SK-N-MC (cell line): ENCODE measurements at regions not wholly inside any gene's neighbourhood (a gene's known extent, or its start where the extent isn't known, plus 50 kb on each side); places are given as distances from the start of the nearest gene placed in this dataset.

Source experiments
- EZH2 ChIP-seq: fragments of 200-600 bp; sonication (generic); IDR thresholded peaks from one replicate; pipeline ENCODE4 v1.6.1; 2017; ENCODE audit warnings: antibody characterized with exemption
- POLR2AphosphoS5 ChIP-seq: IDR thresholded peaks from 2 replicates; pipeline ENCODE4 v1.6.1; 2012; ENCODE audit warnings: mild to moderate bottlenecking, low read depth, low read length, borderline replicate concordance

DNA sequence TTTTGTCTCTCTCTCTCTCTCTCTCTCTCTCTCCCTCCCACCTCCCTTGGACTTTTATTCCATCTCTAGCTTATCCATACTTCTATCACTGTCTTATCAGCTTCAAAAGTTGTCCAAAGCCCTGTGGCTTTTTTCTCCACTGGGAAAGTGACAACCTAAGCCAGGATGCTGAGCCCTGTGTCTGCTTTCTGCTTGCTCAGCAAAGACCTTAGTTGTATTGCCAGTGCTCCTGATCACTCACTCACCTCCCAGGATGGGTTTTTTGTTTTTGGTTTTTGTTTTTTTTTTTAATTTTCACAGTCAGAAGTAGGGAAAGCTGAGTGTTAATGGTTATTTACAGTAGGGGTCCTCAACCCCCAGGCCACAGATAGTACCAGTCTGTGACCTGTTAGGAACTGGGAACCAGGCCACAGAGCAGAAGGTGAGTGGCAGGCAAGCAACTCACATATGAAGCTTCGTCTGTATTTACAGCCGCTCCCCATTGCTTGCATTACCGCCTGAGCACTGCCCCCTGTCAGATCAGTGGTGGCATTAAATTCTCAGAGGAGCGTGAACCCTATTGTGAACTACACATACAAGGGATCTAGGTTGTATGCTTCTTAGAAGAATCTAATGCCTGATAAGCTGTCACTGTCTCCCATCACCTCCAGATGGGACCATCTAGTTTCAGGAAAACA is 125.0 kb upstream of the ID4 start:
- TF ChIP-seq EZH2 (no peak), POLR2AphosphoS5 (no peak)
